ENCODE measurements at regions not wholly inside any gene's neighbourhood (a gene's known extent, or its start where the extent isn't known, plus 50 kb on each side); places are given as distances from the start of the nearest gene placed in this dataset.

DNA sequence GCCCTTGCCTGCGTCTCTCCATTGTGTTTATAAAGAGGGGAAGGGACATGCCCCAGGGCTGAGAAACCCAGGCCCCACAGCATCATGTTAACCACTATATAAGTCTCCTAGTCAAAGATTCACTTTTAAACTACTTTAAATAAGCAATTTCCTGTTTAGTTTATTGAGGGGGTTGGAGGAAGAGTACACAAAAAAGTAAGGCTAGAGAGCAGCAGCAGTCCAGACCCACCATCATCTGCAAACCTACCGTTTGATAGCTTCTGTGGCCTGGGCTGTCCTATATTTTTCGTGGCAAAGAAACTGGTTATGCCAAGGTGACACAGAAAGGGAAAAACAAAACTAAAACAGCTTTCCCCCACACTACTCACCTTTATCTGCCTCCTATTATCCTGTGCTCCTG is 646.1 kb downstream of the IRS1 start:
- no peak for DNase-seq

DNA sequence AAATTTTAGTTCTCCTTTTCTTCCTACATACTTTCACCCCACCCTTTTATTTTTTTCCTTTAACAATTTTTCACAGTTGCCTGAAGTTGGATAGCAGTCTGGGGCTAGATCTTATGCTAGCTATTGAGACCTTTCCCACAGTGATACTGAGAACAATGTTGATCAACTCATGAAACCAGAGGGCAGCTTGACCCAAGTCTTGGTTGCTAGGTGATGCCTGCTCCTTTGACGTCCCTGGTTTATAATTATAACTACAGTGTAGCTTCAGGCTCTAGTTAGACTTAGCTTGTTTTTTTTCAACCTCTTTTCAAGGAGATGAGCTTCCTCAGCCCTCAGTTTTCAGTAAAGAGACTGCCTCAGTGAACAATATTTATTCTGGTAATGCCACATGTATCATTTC is 648.5 kb downstream of the IRS1 start:
- DNase-seq: no peak

DNA sequence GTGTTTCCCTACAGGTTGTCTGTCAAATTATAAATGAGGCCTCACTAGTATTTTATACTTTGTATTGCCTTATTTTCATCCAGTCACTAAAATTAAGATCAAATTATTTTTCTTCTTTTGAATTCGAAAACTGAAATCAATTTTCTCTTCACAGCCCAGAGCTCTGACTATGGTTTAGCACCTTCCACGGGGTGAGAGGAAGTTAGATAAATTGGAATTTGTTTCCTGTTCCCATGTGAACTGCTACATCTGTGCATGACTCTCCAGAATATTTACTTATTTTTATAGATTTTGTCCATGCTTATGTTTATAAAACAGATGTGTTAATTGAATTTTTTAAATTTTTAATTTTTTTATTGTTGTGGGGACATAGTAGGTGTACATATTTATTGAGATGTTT is 656.5 kb downstream of the IRS1 start:
- no peak for DNase-seq

DNA sequence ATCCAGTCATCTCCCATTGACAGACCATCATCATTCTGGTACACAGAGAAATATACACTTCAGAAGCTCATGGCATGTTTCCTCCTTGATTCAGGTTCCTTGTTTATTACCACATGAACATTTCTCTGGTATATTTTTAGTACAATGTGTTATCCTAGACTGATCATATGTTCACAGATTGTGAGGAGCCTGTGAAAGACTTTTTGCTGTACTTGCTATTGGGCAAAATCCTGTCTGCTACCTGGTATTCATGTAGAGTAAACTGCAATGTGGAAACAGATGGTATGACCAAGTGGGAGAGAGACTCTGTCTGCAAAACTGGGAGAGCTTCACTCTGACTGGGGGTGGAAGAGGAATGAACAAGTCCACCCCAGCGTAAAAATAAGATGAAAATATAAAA is 657.2 kb downstream of the IRS1 start:
- DNase-seq: no peak

DNA sequence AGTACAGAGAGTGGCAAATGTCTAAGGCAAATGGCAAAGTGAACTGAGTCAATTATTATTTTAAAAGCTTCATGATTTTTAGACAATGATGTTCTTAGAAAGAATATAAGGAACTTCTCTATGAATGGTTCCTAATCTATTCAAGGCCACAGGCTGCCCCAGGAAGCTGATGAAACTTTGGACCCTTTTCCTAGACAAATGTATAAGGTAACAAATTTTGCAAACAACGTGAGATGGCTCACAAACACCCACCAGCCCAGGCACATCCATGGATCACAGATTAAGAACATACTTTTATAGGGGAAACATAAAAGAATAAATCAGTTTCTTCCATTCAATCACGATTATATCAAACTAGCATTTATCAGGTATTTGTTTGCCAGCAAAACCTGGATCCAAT is 659.0 kb downstream of the IRS1 start:
- DNase-seq: no peak

DNA sequence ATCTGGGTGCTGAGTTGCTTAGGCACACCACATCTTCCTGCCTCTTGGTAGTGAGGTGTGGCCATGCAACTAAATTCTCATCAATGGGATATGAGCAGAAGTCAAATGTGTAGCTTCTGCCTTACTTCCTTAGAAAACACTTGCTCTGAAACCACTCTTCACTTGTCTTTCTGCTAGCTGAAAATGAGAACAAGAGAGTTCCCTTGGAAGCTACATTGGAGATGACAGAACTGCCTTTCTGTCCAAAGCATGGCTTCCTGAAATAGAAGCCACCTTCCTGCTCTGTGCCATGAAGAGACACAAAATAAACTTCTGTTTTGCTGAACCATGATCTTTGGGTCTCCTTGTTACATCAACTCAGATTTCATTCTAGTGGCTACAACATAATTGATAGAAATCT is 659.9 kb downstream of the IRS1 start:
- DNase-seq: no peak

DNA sequence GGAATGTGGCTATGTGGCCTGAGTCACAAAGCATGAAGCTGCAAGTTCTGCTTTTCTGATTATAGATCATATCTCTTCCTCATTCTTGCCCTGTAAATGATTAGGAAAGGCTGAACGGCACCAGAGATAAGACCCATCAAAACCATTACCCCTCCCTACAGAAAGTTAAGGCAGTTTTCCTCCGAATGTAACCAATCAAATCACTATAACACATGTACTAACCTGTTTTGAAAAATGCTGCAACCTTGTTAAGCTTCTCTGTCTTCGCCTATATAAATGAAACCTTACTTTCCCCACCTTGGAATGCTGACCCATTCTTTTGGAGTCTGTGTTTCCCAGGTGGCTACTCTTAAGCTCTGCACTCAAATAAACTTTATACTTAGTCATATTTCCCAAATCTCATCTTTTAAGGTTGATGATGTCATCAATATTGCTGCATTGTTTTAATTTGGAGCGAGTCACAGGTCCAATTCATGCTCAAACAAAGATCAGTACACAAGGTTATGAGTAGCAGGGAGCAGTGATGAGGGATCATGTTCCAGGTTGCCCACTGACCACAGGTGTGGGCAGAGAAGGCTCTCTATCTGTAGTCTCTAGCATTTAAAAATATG is 662.3 kb downstream of the IRS1 start:
- no peak for DNase-seq

DNA sequence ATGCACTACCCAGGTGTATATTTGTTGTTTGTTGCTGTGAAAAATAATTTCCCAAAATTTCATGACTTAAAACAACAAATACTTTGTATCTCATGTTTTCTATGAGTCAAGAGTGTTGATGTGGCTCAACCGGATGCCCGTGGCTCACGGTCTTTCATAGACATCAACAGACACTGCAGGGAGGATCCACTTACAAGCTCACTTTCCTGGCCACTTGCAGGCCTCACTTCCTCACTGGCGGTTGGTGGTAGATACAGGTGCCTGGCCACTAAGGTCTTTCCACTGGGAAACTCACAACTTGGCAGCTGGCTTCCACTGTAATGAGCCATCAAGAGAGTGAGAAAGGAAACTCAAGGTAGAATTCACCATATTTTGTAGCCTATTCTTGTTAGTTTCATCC is 662.9 kb downstream of the IRS1 start:
- DNase-seq: no peak

DNA sequence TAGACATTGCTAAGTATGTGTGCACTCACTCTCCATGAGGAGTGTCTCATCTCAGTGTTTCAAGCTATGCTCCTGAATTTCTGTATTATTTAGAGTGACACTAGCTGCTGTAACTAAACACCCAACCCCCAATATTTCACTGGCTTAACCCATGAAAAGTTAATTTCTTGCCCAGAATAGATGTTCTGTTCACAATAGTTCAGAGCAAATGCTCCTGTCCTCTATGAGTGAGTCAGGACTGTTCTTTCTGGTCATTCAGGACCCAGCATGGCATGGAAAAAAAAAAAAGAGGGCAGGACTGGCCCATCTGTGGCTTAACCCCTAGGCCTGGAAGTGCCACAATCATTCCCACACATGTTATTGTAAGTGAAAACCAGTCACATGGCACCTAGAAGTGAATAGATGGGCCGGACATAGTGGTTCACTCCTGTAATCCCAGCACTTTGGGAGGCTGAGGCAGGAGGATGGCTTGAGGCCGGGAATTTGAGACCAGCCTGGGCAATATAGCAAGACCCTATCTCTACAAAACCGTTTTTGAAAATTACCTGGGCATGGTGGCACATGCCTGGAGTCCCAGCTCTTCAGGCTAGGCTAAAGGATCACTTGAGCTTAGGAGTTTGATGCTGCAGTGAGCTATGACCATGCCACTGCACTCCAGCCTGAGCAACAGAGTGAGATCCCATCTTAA is 663.6 kb downstream of the IRS1 start:
- no peak for DNase-seq

DNA sequence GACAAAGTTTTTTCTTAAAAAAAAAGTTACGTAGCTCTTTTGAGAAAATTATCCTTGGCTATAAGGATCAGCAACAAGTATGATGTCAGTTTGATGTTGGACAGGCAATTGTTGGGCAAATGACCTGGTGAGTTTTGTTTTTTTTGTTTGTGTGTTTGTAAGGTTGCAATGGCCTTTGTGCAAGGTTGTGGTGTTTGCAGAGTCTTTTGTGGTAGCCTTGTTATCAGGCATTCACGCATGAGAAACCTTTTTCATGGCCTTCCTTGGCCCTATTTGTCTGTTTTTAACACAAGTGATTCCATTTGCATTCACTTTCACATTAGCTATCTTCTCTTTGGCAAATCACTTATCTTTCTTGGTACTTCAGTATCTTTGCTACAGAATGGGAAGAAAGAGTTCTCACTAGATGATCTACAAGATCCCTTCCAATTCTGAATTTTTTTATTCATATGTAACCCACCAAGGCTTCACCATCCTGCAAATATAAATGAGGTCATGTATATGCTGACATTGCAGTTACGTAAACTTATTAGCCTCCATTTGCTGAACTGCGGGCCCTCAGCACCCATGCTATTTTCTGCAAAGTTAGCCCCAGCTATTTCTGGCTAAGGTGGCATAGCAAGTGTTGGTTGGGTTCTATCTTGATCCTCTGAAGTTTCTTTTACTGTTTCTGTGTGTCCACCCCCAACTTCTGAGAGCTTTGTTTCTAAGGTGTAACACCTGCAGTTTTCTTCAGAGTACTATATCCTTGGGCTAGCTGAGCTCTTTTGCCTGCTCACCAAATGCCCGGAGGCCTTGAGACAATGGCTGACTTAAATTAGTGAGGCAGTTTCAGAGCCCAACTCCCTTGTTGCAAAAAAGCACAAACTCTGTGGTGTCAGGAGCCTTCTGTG is 667.1 kb downstream of the IRS1 start:
- DNase-seq: no peak

DNA sequence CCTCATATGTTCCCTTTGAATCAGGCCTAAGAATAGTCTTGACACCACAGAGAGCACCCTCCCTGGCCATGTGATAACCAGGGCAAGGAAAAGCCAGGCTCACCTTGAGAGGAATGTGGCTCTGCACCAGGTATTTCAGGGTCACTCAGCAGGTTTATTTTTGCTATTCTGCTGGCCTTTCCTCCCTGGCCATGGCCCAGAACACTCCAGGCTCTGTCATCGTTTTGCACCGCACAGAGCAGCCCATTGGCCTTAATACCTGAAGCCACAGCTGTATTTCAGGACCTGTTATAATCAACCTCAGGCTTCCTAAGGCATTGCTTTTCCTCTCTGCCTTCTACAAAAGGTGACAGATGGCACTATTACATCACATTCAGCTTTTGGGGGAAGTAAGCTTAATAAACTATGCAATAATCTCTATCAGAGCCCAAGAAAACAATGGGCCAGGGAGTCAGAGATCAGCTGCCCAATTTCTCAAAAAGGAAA is 668.3 kb downstream of the IRS1 start:
- no peak for DNase-seq

DNA sequence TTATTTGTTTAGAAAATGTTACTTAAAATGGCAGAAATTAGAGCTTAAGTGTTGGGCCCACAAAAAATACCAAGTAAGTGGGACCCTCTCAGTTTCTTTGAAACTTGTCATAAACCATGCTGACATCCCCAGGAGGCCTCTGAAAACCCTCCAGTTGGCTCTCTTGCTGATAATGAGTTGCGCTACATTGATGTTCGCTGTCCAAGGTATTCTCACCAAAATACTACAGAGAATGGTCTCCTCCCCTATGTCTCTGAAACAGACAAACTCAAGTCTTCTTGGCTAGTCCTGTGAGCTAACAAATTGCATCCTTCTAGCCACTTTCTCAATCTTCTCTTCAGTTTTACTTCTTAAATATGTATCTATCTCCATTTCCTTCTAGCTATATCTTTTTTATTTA is 669.4 kb downstream of the IRS1 start:
- DNase-seq: no peak

DNA sequence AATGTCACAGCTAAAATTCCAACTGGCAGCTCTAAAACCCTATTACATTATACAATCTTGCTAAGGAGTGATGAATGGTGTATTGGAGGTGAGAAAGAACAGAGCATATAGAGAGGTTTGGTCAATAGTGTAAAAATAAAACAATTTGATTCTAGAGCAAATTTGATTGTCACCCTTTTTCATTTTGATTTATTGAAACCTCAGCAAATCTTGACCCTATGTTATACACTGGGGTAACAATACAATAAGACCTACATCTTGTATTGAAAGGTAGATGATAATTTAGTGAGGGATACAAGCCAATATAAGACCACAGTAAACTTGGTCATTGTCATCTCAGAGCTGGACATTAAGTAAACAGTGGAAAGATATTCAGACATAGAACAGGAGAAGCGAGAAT is 671.9 kb downstream of the IRS1 start:
- no peak for DNase-seq

DNA sequence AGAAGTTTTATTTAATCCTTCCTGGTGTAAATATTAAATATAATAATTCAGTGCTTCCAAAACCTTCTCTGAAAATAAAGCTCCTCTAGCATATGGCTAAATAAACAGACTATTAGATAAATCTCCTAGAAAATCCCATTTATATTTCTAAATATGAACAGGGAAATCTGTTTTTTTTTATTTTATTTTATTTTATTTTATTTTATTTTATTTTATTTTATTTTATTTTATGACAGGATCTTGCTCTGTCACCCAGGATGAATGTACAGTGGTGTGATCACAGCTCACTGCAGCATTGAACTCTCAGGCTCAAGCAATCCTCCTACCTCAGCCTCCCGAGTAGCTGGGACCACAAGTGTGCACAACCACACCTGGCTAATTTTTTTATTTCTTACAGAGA is 673.5 kb downstream of the IRS1 start:
- no peak for DNase-seq

DNA sequence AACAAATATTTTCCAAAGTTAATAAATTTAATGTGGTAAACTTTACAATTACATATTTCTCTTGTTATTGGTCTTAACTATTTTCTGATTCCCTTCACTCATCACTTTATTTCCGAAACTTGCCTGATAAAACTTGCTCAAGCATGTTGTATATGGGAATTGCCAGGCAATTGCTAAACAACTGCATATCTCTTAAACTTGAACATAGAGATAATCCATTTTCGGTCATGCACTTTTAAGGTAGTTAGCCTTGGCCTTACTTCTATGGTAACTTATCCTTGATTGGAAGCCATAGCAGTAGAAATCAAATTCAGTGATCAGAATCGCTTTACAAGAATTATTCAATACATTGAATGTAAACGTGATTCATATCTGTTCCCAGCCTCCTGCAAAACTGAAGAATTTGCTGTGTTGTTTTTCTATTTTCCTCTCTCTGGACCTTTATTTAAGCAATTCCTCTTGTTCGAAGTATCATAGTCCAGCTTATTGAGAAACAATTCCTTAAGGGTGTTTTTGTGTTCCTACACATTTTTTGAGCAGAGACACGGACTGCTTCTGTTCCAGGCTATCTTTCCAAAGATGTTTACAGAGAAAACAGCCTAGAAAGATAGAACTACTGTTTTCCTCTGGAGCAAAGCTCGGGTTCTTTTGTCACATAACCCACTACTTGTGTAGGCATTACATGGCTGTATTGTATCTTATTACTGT is 674.3 kb downstream of the IRS1 start:
- DNase-seq: no peak

DNA sequence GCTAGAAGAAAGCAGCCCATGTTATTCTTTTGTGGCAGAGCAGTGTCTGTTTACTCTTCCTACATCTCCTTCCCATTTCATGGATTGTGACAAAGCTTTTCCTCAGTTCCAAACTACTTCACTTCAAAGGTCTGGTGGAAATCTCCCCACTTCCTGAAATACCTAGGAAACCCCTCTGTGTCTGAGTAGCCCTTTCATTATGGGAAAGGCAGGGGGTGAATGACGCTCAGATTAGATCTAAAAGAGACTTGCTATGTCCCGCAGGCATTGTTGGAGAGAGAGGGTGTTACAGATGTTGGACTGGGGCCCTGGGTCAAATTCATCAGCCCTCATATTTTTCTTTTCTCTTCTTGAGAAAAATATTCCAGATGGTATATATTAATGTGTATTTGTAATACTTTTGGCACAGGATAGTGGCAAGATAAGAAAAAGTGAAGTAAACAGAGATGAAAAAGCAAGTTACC is 675.0 kb downstream of the IRS1 start:
- DNase-seq: peak; percentile 79

DNA sequence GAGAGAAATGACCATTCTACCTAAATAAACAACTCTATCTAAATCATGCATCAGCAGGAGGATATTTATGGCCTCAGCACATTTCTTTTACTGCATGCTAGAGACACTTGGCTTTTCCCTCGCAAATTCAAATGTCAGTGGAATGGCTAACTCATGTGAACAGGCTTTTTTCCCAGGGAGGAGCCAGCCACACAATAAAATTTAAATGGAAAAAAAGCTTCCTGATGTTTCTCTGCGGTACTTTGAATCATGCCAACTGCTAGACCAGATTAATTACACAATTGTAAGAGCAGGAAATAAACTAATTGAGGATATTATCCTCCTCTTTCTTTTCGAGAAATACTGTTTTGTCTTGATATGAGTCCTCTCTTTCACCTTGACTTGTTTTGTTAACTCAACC is 676.3 kb downstream of the IRS1 start:
- no peak for DNase-seq

DNA sequence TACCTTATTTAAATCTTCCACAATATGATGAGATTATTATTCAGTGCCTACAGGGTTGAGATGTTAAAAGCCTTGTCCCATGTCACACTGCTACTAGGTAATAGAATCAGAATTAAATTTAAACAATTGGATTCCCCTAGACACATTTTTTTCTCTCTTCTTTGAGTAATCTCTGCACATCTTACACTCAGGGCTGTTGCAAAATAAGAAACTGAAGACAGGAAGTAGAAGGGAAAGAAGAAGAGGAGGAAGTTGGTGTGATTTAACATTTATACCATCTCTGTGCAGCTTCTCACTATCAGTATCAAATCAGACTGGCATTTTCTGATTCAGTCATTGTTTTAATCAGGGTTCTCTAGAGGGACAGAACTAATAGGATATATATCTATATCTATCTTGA is 677.6 kb downstream of the IRS1 start:
- no peak for DNase-seq

DNA sequence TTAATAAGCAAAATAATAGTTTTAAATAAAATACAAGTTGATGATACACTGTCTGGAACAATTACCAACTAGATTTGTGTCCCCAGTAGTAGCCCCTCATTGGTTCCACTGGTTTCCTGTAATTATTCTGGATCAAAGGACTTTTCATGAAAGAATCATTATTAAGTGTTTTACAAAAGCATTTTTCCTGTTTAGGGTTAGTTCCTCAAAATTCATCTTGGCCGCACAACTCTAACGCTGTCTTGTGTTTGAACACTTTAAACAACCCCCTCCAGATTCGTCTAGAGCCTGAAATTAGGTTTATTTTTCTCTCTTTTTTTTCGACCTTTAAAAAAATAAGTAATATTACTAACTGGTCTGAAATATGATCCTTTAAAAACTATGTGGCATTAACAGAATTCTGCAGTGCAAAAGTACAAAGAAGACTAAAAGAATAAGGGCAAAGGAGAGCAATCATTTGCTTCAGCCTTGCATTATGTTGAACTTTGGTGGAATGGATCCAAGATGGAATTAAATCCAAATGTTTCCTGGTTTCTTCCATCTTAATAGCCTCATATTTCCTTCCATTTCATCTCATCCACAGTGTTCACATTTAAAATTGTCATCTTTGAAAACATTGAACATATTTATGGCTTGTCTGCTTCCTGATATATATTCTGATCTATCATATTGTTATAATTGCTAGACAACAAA is 678.4 kb downstream of the IRS1 start:
- no peak for DNase-seq

DNA sequence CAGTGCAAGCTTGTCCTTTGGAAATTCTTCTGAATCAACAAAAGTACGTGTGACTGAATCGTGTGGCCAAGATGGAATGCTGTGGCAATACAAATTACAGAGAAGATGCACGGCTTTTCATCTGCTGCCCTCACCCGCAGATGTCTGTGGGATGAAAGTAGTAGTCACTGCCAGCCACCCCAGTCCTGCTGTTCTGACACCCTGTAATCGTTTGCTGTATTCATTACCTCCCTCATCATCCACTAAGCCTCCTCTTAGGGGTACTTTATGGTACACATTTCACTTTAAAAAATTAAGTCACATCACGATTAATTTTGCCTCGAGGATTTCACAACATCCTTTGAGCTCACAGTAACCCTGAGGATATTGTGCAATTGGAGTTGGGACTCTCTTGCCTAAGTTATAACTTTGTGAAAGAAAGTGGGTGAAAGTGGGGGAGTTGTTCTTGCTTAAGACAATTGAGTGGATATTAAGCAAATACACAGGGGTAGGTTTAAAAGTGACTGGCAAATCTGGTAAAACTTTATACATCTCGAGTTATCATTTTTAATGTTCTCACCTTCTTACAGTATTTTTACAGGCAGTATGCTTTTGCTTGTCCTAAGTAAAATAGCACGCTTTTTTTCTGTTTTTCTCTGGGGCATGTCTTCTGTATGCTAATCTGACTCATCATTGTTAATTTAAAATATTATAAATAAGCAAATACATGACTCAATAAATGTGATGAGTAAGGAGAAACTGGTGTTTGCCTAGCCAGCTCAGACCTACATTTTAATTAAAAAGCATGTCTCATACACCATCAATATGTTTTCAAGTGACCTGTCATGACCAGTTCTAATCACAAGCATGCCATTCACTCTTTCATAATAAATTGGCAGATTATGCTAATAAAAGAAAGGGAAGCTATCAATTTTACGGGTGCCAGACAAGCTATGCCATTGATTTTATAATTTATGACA is 680.9 kb downstream of the IRS1 start:
- DNase-seq: no peak

DNA sequence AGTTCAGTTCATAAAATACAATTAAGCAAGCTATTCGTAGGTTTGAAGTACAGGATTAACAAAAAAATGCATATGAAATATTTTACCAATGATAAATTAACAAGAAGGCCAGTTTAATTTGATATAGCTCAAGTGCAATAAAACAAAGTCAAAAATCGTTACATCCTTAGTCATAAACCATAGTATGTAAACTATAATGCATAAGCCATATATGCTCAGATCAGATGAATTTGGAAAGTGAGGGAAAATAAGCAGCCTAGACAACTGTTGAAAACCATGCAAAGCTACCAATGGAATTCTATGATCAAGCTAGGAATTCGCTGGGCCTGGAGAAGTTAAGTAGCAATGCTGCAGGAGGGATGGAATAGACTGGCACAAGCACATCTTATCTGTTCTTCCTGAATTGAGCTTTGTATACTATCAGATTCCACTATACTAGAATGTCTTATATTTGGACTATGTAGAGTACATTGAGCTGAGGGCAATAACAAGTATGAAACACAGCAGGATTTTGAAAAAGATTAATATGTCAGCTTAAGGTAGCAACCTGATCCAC is 682.0 kb downstream of the IRS1 start:
- no peak for DNase-seq

Measured in islet precursor cell (in vitro differentiated cells).